ENCODE measurements at regions not wholly inside any gene's neighbourhood (a gene's known extent, or its start where the extent isn't known, plus 50 kb on each side); places are given as distances from the start of the nearest gene placed in this dataset.

DNA sequence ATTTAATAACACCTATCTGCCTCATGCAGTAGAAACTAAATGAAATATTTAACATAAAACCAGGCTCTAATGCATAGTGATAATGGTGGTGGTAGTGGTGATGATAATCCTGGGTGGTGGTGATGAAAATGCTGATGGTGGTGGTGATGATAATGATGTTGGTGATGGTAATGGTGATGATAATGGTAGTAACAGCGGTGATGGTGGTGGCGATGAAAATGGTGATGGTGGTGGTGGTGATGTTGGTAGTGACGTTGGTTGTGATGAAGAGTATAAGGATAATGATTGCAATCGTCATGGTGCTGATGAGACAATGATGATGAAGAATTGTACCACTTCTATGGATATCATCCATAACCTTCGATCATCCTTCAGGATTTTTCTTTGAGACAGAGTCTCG lies 173.7 kb upstream of the CDH11 start:
- H3K27me3 ChIP-seq: no peaks in the 10 kb centered on the region
- DNase-seq: no peak
- H3K36me3 ChIP-seq: no peaks in the 10 kb centered on the region
- intact Hi-C loops (cut with DNase I): no loop called here
- TF ChIP-seq, protein P1, sequence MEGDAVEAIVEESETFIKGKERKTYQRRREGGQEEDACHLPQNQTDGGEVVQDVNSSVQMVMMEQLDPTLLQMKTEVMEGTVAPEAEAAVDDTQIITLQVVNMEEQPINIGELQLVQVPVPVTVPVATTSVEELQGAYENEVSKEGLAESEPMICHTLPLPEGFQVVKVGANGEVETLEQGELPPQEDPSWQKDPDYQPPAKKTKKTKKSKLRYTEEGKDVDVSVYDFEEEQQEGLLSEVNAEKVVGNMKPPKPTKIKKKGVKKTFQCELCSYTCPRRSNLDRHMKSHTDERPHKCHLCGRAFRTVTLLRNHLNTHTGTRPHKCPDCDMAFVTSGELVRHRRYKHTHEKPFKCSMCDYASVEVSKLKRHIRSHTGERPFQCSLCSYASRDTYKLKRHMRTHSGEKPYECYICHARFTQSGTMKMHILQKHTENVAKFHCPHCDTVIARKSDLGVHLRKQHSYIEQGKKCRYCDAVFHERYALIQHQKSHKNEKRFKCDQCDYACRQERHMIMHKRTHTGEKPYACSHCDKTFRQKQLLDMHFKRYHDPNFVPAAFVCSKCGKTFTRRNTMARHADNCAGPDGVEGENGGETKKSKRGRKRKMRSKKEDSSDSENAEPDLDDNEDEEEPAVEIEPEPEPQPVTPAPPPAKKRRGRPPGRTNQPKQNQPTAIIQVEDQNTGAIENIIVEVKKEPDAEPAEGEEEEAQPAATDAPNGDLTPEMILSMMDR (IDR thresholded peaks at IDR 0.05): no peak
- no peak for TF ChIP-seq POLR2A (IDR thresholded peaks at IDR 0.05)
- no peaks in the 10 kb centered on the region for H3K9me3 ChIP-seq
- H3K4me3 ChIP-seq (replicated peaks in 1 of 3): no peak overlapping the region
- 94 to 95% methylated on average over 6 of the region's 6 CpGs for WGBS, 2 donors
- H3K27ac ChIP-seq: no peak overlapping the region
- H3K4me1 ChIP-seq: no peaks in the 10 kb centered on the region

DNA sequence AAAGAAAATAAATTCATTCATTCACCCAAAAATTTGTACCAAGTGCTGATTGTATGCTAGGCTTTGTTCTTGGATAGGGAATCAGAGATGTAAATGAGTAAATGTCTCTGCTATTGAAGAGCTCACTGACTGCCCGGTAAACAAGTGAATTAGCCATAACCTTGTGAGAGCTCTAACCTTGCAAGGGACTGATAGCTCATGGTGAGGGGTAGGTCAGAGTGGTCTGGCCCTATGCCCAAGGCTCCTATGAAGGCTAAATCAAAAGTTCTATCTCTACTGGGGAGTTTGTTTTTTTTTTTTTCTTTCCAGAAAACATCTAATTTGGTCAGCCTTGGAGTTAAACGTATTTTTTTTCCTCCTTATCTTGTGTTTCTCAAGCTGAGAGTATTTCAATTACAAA lies 172.8 kb upstream of the CDH11 start:
- 83 to 84% methylated on average over 2 of the region's 2 CpGs for WGBS, 2 donors
- Histone ChIP-seq H3K9me3 (no peaks in the 10 kb centered on the region), H3K27ac (no peak overlapping the region), H3K36me3 (no peaks in the 10 kb centered on the region), H3K4me1 (no peaks in the 10 kb centered on the region), H3K27me3 (no peaks in the 10 kb centered on the region), H3K4me3 (replicated peaks in 1 of 3) (no peak overlapping the region)
- TF ChIP-seq, protein P1 (IDR thresholded peaks at IDR 0.05): no peak
- TF ChIP-seq POLR2A (IDR thresholded peaks at IDR 0.05): no peak
- no peak for DNase-seq
- intact Hi-C loops (cut with DNase I): no loop called here

DNA sequence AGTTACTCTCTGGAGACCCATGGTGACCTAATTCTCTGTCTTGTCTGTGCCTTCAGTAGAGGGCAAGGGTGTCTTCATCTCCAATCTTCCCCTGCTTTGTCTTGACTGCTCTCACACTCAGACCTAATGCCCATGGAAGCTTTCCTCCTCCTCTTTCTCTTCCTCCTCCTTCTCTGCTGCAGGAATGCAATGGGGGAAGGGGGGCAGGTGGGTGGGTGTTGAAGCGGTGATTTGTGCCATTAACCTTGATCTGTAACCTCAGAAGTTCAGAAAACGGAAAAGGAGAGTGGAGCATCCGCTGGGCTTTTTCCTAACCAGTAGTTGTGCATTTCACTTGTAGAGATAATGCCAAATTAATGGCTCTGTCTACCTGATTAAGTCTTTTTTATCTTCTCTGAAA lies 172.3 kb upstream of the CDH11 start:
- Histone ChIP-seq H3K4me1 (no peaks in the 10 kb centered on the region), H3K27me3 (no peaks in the 10 kb centered on the region), H3K36me3 (no peaks in the 10 kb centered on the region), H3K27ac (no peak overlapping the region), H3K9me3 (no peaks in the 10 kb centered on the region), H3K4me3 (replicated peaks in 1 of 3) (no peak overlapping the region)
- no peak for DNase-seq
- intact Hi-C loops (cut with DNase I): no loop called here
- WGBS, 2 donors: 75 to 76% methylated on average over 3 of the region's 3 CpGs
- no peak for TF ChIP-seq POLR2A (IDR thresholded peaks at IDR 0.05)
- TF ChIP-seq, protein P1 (IDR thresholded peaks at IDR 0.05): no peak

DNA sequence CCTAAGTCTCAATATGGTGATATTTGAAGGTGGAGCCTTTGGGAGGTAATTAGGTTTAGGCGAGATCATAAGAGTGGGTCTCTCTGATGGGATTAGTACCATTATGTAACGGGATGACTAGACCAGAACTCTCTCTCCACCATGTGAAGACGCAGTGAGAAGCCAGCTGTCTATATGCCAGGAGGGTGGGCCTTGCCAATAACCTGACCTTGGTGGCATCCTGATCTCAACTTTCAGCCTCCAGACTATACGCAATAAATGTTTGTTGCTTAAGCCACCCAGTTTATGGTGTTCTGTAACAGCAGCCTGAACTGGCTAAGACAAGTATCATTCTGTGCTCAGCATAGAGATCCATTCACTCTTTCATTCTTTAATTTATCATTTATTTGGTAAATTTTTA lies 167.2 kb upstream of the CDH11 start:
- Histone ChIP-seq H3K27ac (no peak overlapping the region), H3K4me3 (replicated peaks in 1 of 3) (no peak overlapping the region), H3K27me3 (no peaks in the 10 kb centered on the region), H3K9me3 (no peaks in the 10 kb centered on the region), H3K4me1 (no peaks in the 10 kb centered on the region), H3K36me3 (no peaks in the 10 kb centered on the region)
- DNase-seq: no peak
- intact Hi-C loops (cut with DNase I): no loop called here
- TF ChIP-seq, protein P1 (IDR thresholded peaks at IDR 0.05): no peak
- TF ChIP-seq POLR2A (IDR thresholded peaks at IDR 0.05): no peak
- 87 to 91% methylated on average over 4 of the region's 4 CpGs for WGBS, 2 donors

DNA sequence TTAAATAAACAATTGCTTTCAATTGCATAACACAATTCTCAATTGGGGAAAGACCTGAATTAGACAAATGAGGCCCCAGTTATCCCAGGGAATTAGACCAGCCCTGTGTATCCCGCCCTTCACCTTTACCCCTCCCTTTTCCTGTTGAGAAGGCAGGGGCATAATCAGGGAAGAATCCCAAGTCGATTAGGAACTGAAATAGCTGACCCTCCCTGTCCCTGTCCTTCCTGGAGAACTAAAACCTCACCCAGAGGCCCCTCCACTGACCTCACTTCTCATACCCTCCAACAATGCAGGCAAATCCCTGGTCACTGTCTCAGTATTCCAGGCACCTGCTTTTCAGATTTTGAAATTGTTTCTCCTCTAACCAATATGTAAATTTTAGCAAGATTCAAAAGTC lies 165.4 kb upstream of the CDH11 start:
- TF ChIP-seq, protein P1 (IDR thresholded peaks at IDR 0.05): no peak
- TF ChIP-seq POLR2A (IDR thresholded peaks at IDR 0.05): no peak
- intact Hi-C loops (cut with DNase I): no loop called here
- no peaks in the 10 kb centered on the region for H3K9me3 ChIP-seq
- H3K4me1 ChIP-seq: no peaks in the 10 kb centered on the region
- 25 to 34% methylated on average over 2 of the region's 2 CpGs for WGBS, 2 donors
- no peaks in the 10 kb centered on the region for H3K36me3 ChIP-seq
- no peak for DNase-seq
- H3K27ac ChIP-seq: no peak overlapping the region
- H3K4me3 ChIP-seq (replicated peaks in 1 of 3): no peak overlapping the region
- no peaks in the 10 kb centered on the region for H3K27me3 ChIP-seq
